ENCODE measurements at regions not wholly inside any gene's neighbourhood (a gene's known extent, or its start where the extent isn't known, plus 50 kb on each side); places are given as distances from the start of the nearest gene placed in this dataset.

DNA sequence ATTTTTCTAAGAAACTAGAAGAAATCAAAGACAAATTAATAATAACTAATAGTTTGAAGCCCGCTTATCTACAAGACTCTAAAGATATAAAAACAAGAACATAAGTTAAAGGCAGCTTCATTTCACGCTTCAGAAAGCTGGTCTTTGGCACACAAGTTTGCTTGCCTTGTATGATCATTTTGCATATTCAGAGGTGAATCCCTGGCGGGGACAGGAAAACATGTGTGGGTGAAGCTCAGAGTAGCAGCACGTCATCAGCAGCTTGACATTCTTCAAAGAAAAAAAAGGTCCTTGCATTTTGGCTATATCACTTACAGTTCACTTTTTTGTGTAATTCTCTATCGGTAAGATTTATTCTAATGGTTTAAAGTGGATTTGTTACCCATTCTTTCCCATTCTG is 1911.8 kb downstream of the MRPL39 start:
- H3K27ac Mint-ChIP-seq = no peak overlapping the region
- H3K27me3 Mint-ChIP-seq = no peaks in the 10 kb centered on the region
- H3K9me3 Mint-ChIP-seq = peaks cover 19% of the 10 kb centered on the region
- intact Hi-C loops (cut with micrococcal nuclease) = no loop called here
- no peak overlapping the region for H3K4me3 Mint-ChIP-seq
- H3K4me1 Mint-ChIP-seq (ENCODE audit: low read depth) = no peaks in the 10 kb centered on the region
- no peaks in the 10 kb centered on the region for H3K36me3 Mint-ChIP-seq (ENCODE audit: low read depth)

DNA sequence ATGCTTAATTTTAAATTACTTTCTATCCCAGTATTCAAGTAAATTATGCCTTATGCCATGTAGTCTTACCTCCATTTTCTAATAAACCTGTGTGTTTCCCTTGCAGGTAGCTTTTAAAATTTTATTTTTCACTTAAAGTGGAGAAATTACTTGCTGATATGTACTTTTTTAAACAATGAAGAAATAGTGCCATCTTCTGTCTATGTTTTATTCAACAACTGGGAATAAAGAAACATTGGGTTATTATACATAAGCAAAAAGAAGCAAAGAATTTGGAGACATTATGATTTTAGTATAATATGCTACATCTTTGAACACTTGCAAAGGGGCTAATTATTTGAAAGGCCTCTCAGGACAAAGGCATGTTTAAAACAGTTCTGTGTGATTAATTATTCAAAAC is 1912.9 kb downstream of the MRPL39 start:
- Mint-ChIP-seq H3K27me3 (no peaks in the 10 kb centered on the region), H3K36me3 (ENCODE audit: low read depth) (no peaks in the 10 kb centered on the region), H3K4me1 (ENCODE audit: low read depth) (no peaks in the 10 kb centered on the region), H3K9me3 (peaks cover 8% of the 10 kb centered on the region), H3K4me3 (no peak overlapping the region), H3K27ac (no peak overlapping the region)
- intact Hi-C loops (cut with micrococcal nuclease) = no loop called here

DNA sequence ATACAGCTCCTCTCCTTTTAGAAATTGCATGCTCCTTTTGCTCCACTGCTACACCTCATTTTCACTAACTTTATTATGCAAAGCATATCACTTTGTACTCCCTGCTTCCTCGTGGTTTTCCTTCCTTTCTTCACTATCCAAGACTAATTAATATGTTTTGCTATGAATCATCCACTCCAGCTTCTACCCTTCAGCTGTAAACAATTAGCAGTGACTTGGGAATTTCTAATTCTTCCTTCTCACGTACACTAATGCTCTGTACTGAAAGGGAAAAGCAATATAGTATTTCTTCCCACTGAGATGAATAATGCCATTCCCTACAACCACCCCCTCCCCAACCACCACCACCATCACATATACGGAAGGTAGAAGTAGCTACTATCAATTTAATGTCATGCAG is 1917.0 kb downstream of the MRPL39 start:
- Mint-ChIP-seq H3K9me3 (no peaks in the 10 kb centered on the region), H3K4me3 (no peak overlapping the region), H3K4me1 (ENCODE audit: low read depth) (no peaks in the 10 kb centered on the region), H3K36me3 (ENCODE audit: low read depth) (no peaks in the 10 kb centered on the region), H3K27me3 (no peaks in the 10 kb centered on the region), H3K27ac (no peak overlapping the region)
- intact Hi-C loops (cut with micrococcal nuclease) = no loop called here

DNA sequence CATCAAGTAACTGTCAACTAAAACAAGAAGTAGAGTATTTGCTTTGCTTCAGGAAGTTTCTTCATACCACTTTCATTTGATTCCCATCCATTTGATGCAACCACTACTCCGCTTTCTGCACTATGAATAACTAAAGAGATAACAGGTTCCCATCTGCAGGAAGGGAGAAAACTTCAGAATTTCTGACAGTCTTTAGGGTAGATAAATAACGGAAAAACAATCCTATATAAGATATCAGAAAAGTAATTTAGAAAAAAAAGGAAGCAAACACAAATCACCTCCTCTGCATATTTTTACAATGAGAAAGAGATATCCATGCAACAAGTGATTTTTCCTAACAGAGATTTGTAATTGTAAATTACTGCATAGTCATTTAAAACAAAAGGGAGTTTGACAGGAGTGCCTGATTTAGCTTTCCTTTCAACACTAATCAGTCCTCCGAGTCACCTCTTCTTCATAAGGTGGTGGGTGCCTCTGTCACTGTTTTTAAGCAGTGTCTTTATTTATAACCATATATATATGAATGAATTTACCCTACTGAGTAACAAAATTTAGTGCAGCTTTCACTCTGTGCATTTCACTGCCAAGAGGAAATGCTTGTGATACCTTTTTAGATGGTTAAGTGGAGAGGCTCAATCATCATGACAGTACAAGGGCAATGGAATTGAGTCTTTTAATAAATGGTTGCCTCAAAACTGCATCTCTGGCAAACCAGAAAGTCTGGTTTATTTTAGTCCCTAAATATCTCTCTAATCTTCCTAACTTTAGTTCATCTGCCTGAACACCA is 1920.4 kb downstream of the MRPL39 start:
- intact Hi-C loops (cut with micrococcal nuclease) = no loop called here
- no peak overlapping the region for H3K27ac Mint-ChIP-seq
- H3K36me3 Mint-ChIP-seq (ENCODE audit: low read depth) = no peaks in the 10 kb centered on the region
- H3K4me1 Mint-ChIP-seq (ENCODE audit: low read depth) = no peaks in the 10 kb centered on the region
- H3K27me3 Mint-ChIP-seq = no peaks in the 10 kb centered on the region
- no peaks in the 10 kb centered on the region for H3K9me3 Mint-ChIP-seq
- H3K4me3 Mint-ChIP-seq = no peak overlapping the region

DNA sequence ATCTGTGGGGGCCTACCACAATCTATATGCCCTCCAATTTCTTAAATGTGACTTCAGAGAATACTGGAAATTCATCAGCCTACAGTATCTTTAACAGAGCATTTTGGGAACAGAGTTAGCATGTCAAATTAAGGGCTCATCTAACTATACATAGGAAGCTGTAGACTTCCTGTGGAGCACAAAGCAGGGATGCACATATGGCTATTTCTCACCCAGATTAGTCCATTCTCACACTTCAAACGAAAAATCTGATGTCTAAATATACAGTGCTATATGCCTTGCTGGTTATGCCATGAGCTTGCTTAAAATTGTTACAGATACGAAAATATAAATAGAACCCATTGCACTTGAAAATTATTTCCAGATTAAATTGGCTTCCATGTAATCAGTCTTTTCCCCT is 1922.8 kb downstream of the MRPL39 start:
- Mint-ChIP-seq H3K4me1 (ENCODE audit: low read depth) (no peaks in the 10 kb centered on the region), H3K27ac (no peak overlapping the region), H3K9me3 (no peaks in the 10 kb centered on the region), H3K36me3 (ENCODE audit: low read depth) (no peaks in the 10 kb centered on the region), H3K4me3 (no peak overlapping the region), H3K27me3 (no peaks in the 10 kb centered on the region)
- intact Hi-C loops (cut with micrococcal nuclease) = no loop called here

DNA sequence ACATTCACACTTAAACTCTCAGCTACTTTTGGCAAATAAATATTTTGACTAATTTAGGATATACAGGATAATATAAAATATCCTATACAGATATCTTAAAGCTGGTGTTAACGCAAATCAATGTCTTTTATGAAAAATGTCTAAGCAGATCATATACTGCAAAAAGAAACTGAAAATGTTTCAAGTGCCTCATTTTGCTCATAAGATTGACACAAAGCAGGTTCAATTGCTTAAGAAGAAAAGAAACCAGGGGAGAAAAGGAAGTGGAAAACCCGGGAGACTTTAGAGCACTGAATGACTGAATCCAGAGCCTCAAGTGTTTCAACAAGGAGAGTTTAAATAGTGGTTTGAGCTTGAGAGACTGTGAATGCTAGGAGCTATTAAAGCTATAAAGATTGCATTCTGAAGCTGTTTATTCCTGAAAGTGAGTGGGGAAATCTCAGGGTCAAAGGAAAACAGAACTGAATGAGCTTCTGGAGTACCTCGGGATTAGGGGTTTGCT is 1943.0 kb downstream of the MRPL39 start:
- no peak overlapping the region for H3K4me3 Mint-ChIP-seq
- H3K27me3 Mint-ChIP-seq = no peaks in the 10 kb centered on the region
- H3K9me3 Mint-ChIP-seq = no peaks in the 10 kb centered on the region
- intact Hi-C loops (cut with micrococcal nuclease) = no loop called here
- no peaks in the 10 kb centered on the region for H3K4me1 Mint-ChIP-seq (ENCODE audit: low read depth)
- H3K36me3 Mint-ChIP-seq (ENCODE audit: low read depth) = no peaks in the 10 kb centered on the region
- H3K27ac Mint-ChIP-seq = no peak overlapping the region

DNA sequence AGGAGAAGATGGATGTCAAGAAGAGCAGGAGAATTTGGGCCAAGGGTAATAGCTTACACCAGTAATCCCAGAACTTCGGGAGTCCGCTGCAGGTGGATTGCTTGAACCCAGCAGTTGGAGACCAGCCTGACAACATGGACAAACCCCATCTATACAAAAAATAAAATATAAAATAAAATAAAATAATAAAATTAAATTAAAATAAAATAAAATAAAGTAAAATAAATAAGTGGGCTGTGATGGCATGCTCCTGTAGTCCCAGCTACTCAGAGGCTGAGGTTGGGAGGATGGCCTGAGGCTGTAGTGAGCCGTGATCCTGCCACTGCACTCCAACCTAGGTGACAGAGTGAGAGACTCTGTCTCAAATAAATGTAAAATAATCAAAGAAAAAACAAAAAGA is 1946.7 kb downstream of the MRPL39 start:
- Mint-ChIP-seq H3K27me3 (no peaks in the 10 kb centered on the region), H3K27ac (no peak overlapping the region), H3K9me3 (no peaks in the 10 kb centered on the region), H3K4me1 (ENCODE audit: low read depth) (no peaks in the 10 kb centered on the region), H3K4me3 (no peak overlapping the region), H3K36me3 (ENCODE audit: low read depth) (no peaks in the 10 kb centered on the region)
- intact Hi-C loops (cut with micrococcal nuclease) = no loop called here

DNA sequence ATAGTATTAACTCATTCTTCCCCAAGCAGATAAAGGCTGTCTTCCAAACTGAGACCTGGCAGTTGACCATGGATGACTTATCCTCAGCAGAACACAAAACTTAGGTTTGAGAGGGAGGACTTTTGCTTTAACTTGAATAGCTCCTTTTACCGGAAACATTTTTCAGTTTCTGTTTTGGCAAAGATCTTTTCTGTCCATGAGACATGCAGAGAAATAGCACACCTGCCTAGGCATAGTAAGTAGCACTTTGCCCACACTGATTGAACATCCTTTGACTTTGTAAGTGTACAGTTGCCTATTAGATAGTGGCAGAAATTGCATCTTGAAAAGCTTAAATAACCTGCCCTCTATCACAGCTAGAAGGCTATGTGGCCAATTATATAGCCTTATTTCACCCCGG is 1962.5 kb downstream of the MRPL39 start:
- Mint-ChIP-seq H3K27me3 (no peaks in the 10 kb centered on the region), H3K4me1 (ENCODE audit: low read depth) (no peaks in the 10 kb centered on the region), H3K36me3 (ENCODE audit: low read depth) (no peaks in the 10 kb centered on the region), H3K4me3 (no peak overlapping the region), H3K9me3 (peaks cover 23% of the 10 kb centered on the region), H3K27ac (no peak overlapping the region)
- intact Hi-C loops (cut with micrococcal nuclease) = no loop called here

DNA sequence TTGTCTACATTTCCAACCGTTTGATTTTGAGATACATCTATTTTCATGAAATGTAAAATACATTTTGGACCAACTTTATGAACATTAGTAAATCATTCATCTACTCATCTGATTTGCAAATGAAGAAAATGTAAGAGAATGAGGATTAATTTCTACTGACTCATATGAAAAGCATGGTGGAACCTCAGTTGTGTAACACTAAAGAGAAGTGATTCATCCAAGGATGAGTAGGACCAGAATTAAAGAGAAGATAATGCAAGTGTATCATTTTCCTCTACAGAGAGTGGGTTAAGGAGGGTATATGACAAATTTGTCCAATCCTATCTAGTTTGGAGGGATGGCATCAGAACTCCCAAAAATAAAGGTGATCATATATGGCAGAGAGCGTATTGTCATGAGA is 1967.6 kb downstream of the MRPL39 start:
- intact Hi-C loops (cut with micrococcal nuclease) = no loop called here
- H3K36me3 Mint-ChIP-seq (ENCODE audit: low read depth) = no peaks in the 10 kb centered on the region

DNA sequence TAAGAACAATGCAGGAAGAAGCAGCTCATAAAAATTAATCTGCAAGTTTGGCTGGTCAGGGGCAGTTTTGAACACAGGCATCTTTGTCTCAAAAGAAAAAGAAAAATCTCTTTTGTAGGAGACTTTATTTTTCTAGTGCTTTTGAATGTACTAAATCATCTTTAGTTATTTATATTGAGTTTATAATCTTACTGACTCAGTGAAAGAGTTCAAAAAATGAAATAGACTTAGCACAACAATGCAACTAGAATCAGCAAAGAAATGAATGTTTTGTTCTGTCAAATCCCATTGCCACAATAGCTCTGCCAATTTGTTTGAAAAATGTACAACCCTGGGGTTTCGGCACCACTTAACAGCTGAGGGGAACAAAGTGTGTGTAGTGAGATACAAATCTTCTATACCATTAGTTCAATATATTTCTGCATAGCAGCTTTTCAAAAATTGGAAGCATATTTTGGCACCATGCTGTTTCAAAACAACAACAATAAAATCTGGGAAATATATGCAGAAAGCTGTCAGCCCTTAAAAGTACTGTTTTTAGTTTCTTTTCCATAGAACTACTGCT is 1969.1 kb downstream of the MRPL39 start:
- Mint-ChIP-seq H3K27ac (no peak overlapping the region), H3K27me3 (no peaks in the 10 kb centered on the region), H3K4me1 (ENCODE audit: low read depth) (no peaks in the 10 kb centered on the region), H3K4me3 (no peak overlapping the region), H3K36me3 (ENCODE audit: low read depth) (no peaks in the 10 kb centered on the region), H3K9me3 (no peaks in the 10 kb centered on the region)
- intact Hi-C loops (cut with micrococcal nuclease) = no loop called here

More for the DNA sequence above, 1967.6 kb downstream of the MRPL39 start:
- H3K27me3 Mint-ChIP-seq = no peaks in the 10 kb centered on the region
- no peak overlapping the region for H3K4me3 Mint-ChIP-seq
- no peak overlapping the region for H3K27ac Mint-ChIP-seq
- no peaks in the 10 kb centered on the region for H3K4me1 Mint-ChIP-seq (ENCODE audit: low read depth)
- H3K9me3 Mint-ChIP-seq = peaks cover 13% of the 10 kb centered on the region

DNA sequence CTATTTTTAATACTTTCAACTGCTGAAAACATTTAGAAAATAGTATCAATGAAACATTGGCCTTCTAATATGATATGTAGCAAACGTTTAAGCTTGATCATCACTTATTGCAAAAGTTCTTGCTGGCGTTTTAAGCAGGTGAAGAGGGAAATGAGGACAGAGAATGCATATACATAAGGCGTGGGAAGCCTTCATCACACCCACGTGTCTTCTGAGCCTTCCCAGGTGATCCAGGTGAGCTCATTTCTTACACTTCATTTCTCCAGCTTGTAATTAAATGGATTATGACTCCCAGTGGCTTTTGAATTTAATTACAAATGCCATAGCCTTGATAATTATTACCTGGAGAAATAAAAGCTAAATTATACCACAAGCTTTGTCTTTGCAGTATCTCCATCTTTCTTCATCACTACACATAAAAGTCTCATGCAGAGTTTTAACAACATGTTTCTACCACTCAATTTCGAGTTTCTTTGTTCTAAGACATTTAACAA is 1973.8 kb downstream of the MRPL39 start:
- intact Hi-C loops (cut with micrococcal nuclease) = no loop called here
- H3K9me3 Mint-ChIP-seq = no peaks in the 10 kb centered on the region
- H3K4me3 Mint-ChIP-seq = no peak overlapping the region

DNA sequence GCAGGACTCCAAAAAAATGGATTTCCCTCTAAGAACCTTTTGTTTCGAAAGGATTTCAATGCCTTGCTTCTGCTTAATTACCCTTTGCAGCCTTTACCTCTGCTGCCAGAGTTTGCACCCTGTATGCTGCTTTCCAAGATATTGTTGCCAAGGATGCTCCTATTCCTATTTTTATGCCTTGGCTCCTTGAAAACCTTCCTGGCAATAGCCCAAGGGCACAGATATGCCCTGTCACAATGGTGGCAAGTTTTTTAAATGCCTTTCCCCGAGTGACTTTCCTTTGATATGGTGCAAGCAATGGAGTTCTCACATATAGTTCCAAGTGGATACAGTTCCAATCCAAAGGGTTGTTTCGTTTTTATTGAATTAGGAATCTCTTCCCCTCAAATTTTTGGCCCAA is 1983.0 kb downstream of the MRPL39 start:
- H3K27ac Mint-ChIP-seq = no peak overlapping the region
- no peaks in the 10 kb centered on the region for H3K4me1 Mint-ChIP-seq (ENCODE audit: low read depth)
- H3K4me3 Mint-ChIP-seq = no peak overlapping the region
- intact Hi-C loops (cut with micrococcal nuclease) = no loop called here
- H3K9me3 Mint-ChIP-seq = no peaks in the 10 kb centered on the region
- H3K27me3 Mint-ChIP-seq = no peaks in the 10 kb centered on the region
- no peaks in the 10 kb centered on the region for H3K36me3 Mint-ChIP-seq (ENCODE audit: low read depth)

More for the DNA sequence above, 1973.8 kb downstream of the MRPL39 start:
- Mint-ChIP-seq H3K27ac (no peak overlapping the region), H3K27me3 (no peaks in the 10 kb centered on the region), H3K4me1 (ENCODE audit: low read depth) (no peaks in the 10 kb centered on the region), H3K36me3 (ENCODE audit: low read depth) (no peaks in the 10 kb centered on the region)

DNA sequence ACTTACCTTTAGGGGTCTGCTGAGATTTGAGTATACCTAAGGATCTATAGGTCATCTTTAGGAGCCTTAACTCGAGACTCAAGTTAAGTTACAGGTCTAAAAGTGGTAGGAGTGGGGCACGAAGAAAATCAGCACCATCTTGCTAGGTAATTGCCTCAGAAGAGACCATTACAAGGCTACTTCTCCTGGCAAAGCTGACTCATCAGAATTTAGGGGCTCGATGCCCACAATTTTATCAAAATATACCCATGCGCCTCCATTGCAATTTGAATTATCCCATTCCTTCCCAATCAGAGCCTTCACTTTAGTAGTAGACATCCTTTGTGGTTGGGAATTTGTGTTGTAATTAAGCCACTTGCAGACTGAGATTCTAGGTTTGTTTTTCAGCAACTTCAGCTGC is 1994.3 kb downstream of the MRPL39 start:
- H3K4me3 Mint-ChIP-seq = no peak overlapping the region
- H3K36me3 Mint-ChIP-seq (ENCODE audit: low read depth) = no peaks in the 10 kb centered on the region
- H3K9me3 Mint-ChIP-seq = no peaks in the 10 kb centered on the region
- H3K27ac Mint-ChIP-seq = no peak overlapping the region
- intact Hi-C loops (cut with micrococcal nuclease) = no loop called here
- no peaks in the 10 kb centered on the region for H3K27me3 Mint-ChIP-seq
- no peaks in the 10 kb centered on the region for H3K4me1 Mint-ChIP-seq (ENCODE audit: low read depth)

DNA sequence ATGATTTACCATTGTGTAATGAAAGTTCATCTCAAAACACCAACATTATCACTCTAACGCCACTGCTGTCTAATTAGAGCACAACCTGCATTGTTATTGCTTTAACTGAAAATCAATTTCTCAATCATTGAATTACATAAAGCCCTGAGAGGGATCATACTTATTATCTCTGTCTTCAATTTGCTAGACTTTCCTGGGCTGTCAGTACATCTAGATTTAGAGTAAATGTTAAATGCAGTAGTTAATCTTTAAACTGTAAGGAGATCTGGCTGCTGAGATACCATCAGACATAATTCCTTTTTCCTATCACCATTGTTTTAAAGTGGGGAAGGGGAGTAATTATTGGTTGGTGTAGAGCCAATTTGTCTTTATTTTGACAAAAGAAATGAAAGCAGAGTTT is 1995.1 kb downstream of the MRPL39 start:
- no peak overlapping the region for H3K27ac Mint-ChIP-seq
- H3K9me3 Mint-ChIP-seq = no peaks in the 10 kb centered on the region
- H3K4me1 Mint-ChIP-seq (ENCODE audit: low read depth) = no peaks in the 10 kb centered on the region
- H3K36me3 Mint-ChIP-seq (ENCODE audit: low read depth) = no peaks in the 10 kb centered on the region
- intact Hi-C loops (cut with micrococcal nuclease) = no loop called here
- H3K27me3 Mint-ChIP-seq = no peaks in the 10 kb centered on the region
- H3K4me3 Mint-ChIP-seq = no peak overlapping the region

All from dendritic cell treated with granulocyte-macrophage colony-stimulating factor and Interleukin-4, amounts not matched to agents 40 ng/mL and 50 ng/mL, for 4 days (primary cell).